ENCODE measurements at regions not wholly inside any gene's neighbourhood (a gene's known extent, or its start where the extent isn't known, plus 50 kb on each side); places are given as distances from the start of the nearest gene placed in this dataset.

GRCh38 chr3:64450396-64450956 lies 225.2 kb upstream of the PRICKLE2 start:
- TF ChIP-seq CTCF (conservative IDR thresholded peaks at IDR 0.05; ENCODE audit: low read length), result no peak
- TF ChIP-seq EZH2phosphoT487 (IDR thresholded peaks at IDR 0.05; ENCODE audit: borderline replicate concordance, low read depth, low read length), result no peak
